CD4-positive, CD25-positive, alpha-beta regulatory T cell (primary cell): ENCODE measurements at regions not wholly inside any gene's neighbourhood (a gene's known extent, or its start where the extent isn't known, plus 50 kb on each side); places are given as distances from the start of the nearest gene placed in this dataset.
"Not testable (repeated sequence)": the region's sequence is repeated elsewhere in the genome, so short reads cannot be mapped to it uniquely, and the experiment has no call there.

Source experiments
- ATAC-seq, 2 donors: fragments of 150-1000 bp; cut with Tn5 transposase; one replicate each; pipeline ENCODE4 v1.10.0; 2021; ENCODE audit warnings: low read depth in 2 of 2, moderate number of reproducible peaks in 2 of 2, moderate library complexity in 1 of 2
- DNase-seq, 3 donors: peaks; one replicate each; pipeline versions ENCODE4 v3.0.0 to v3.0.0-alpha.2; 2012 to 2022; ENCODE audit warnings: mixed read lengths in 1 of 3
- H3K27ac ChIP-seq: one replicate; pipeline ENCODE4 v1.7.0; 2013; ENCODE audit warnings: mild to moderate bottlenecking, low read length; ENCODE audit not compliant: insufficient read depth, poor library complexity, severe bottlenecking
- H3K27me3 ChIP-seq: one replicate; pipeline ENCODE4 v1.7.0; 2013; ENCODE audit warnings: low read length; ENCODE audit not compliant: control insufficient read depth, insufficient read depth
- H3K36me3 ChIP-seq: one replicate; pipeline ENCODE4 v1.7.0; 2013; ENCODE audit warnings: mild to moderate bottlenecking, low read length, moderate library complexity; ENCODE audit not compliant: control insufficient read depth, insufficient read depth
- H3K4me1 ChIP-seq: 2 replicates; pipeline ENCODE4 v1.7.0; 2013; ENCODE audit warnings: mild to moderate bottlenecking, low read length; ENCODE audit not compliant: insufficient read depth, control insufficient read depth, poor library complexity, severe bottlenecking
- H3K4me3 ChIP-seq: one replicate; pipeline ENCODE4 v1.7.0; 2013; ENCODE audit warnings: low read depth, mild to moderate bottlenecking, low read length, moderate library complexity
- H3K9me3 ChIP-seq, 2 experiments: 1 replicate in 1 of 2; 2 replicates in 1 of 2; pipeline ENCODE4 v1.7.0; 2013; ENCODE audit warnings: low read length in 2 of 2, mild to moderate bottlenecking in 1 of 2, moderate library complexity in 1 of 2; ENCODE audit not compliant: control insufficient read depth in 2 of 2
- H3K27ac Mint-ChIP-seq, 3 donors: one replicate each; pipeline ENCODE4 v1.8.0; 2020 to 2022; ENCODE audit warnings: mild to moderate bottlenecking in 3 of 3, mixed read lengths in 3 of 3, moderate library complexity in 2 of 3
- H3K27me3 Mint-ChIP-seq: one replicate; pipeline ENCODE4 v1.8.0; 2022; ENCODE audit warnings: mild to moderate bottlenecking, mixed read lengths
- H3K36me3 Mint-ChIP-seq: one replicate; pipeline ENCODE4 v1.8.0; 2020; ENCODE audit warnings: mixed read lengths
- H3K4me1 Mint-ChIP-seq, 4 donors: one replicate each; pipeline ENCODE4 v1.8.0; 2020 to 2022; ENCODE audit warnings: mixed read lengths in 4 of 4, mild to moderate bottlenecking in 1 of 4
- H3K4me3 Mint-ChIP-seq, 4 donors: one replicate each; pipeline ENCODE4 v1.8.0; 2020 to 2022; ENCODE audit warnings: mild to moderate bottlenecking in 4 of 4, mixed read lengths in 4 of 4, moderate library complexity in 3 of 4
- H3K9me3 Mint-ChIP-seq, 7 donors: one replicate each; pipeline ENCODE4 v1.8.0; 2020 to 2022; ENCODE audit warnings: mixed read lengths in 7 of 7, mild to moderate bottlenecking in 3 of 7, moderate library complexity in 2 of 7

- H3K9me3 Mint-ChIP-seq = peaks cover 0 to 16% (median 5%) of the 10 kb centered on the region in 7 donors
Measured at GRCh38 chr13:81226830-81227229, 885.9 kb upstream of the SPRY2 start.

GRCh38 chr13:81224209-81224833 lies 883.4 kb upstream of the SPRY2 start:
- peaks cover 2 to 17% (median 5%) of the 10 kb centered on the region in 7 donors for H3K9me3 Mint-ChIP-seq
- no peaks in the 10 kb centered on the region for H3K27me3 ChIP-seq
- H3K9me3 ChIP-seq = no peaks in the 10 kb centered on the region
- H3K27ac ChIP-seq = no peak overlapping the region
- H3K36me3 ChIP-seq = no peaks in the 10 kb centered on the region
- H3K27ac Mint-ChIP-seq = no peak overlapping the region
- no peak for DNase-seq
- H3K4me3 ChIP-seq = no peak overlapping the region
- ATAC-seq = no peak
- H3K36me3 Mint-ChIP-seq = no peaks in the 10 kb centered on the region
- H3K4me1 Mint-ChIP-seq = no peaks in the 10 kb centered on the region
- no peaks in the 10 kb centered on the region for H3K27me3 Mint-ChIP-seq
- no peaks in the 10 kb centered on the region for H3K4me1 ChIP-seq
- H3K4me3 Mint-ChIP-seq = no peak overlapping the region

More at GRCh38 chr13:81226830-81227229, 885.9 kb upstream of the SPRY2 start:
- not testable (repeated sequence) for H3K9me3 ChIP-seq, H3K4me1 Mint-ChIP-seq, H3K4me3 ChIP-seq, H3K27me3 ChIP-seq, H3K27ac ChIP-seq, H3K36me3 Mint-ChIP-seq, H3K27me3 Mint-ChIP-seq, ATAC-seq, H3K4me1 ChIP-seq, H3K36me3 ChIP-seq, H3K27ac Mint-ChIP-seq, H3K4me3 Mint-ChIP-seq, DNase-seq

- H3K4me3 ChIP-seq = no peak overlapping the region
- no peaks in the 10 kb centered on the region for H3K27me3 Mint-ChIP-seq
- H3K27me3 ChIP-seq = no peaks in the 10 kb centered on the region
- no peaks in the 10 kb centered on the region for H3K9me3 ChIP-seq
- H3K36me3 ChIP-seq = no peaks in the 10 kb centered on the region
- peaks cover 2 to 17% (median 5%) of the 10 kb centered on the region in 7 donors for H3K9me3 Mint-ChIP-seq
- no peak overlapping the region for H3K27ac ChIP-seq
- no peak for ATAC-seq
- no peaks in the 10 kb centered on the region for H3K4me1 ChIP-seq
- no peak for DNase-seq
- no peaks in the 10 kb centered on the region for H3K36me3 Mint-ChIP-seq
- H3K4me3 Mint-ChIP-seq = no peak overlapping the region
- H3K4me1 Mint-ChIP-seq = no peaks in the 10 kb centered on the region
- no peak overlapping the region for H3K27ac Mint-ChIP-seq
Measured at GRCh38 chr13:81223778-81224177, 882.9 kb upstream of the SPRY2 start.

GRCh38 chr13:81211713-81212112 lies 870.8 kb upstream of the SPRY2 start:
- Histone ChIP-seq H3K36me3 (no peaks in the 10 kb centered on the region), H3K4me3 (no peak overlapping the region), H3K4me1 (no peaks in the 10 kb centered on the region), H3K9me3 (peaks cover 0 to 4% of the 10 kb centered on the region in 2 experiments), H3K27me3 (no peaks in the 10 kb centered on the region), H3K27ac (no peak overlapping the region)
- Mint-ChIP-seq H3K9me3 (peaks cover 0 to 18% (median 6%) of the 10 kb centered on the region in 7 donors), H3K4me3 (no peak overlapping the region), H3K36me3 (no peaks in the 10 kb centered on the region), H3K27ac (no peak overlapping the region), H3K27me3 (no peaks in the 10 kb centered on the region), H3K4me1 (no peaks in the 10 kb centered on the region)
- DNase-seq (no peak), ATAC-seq (no peak)

GRCh38 chr13:81207636-81208035 lies 866.7 kb upstream of the SPRY2 start:
- H3K4me1 ChIP-seq = no peaks in the 10 kb centered on the region
- no peaks in the 10 kb centered on the region for H3K36me3 ChIP-seq
- Mint-ChIP-seq H3K4me3 (no peak overlapping the region), H3K36me3 (no peaks in the 10 kb centered on the region), H3K27ac (no peak overlapping the region), H3K9me3 (peaks cover 0 to 14% (median 10%) of the 10 kb centered on the region in 7 donors), H3K27me3 (no peaks in the 10 kb centered on the region), H3K4me1 (no peaks in the 10 kb centered on the region)
- peaks cover 0 to 4% of the 10 kb centered on the region in 2 experiments for H3K9me3 ChIP-seq
- no peaks in the 10 kb centered on the region for H3K27me3 ChIP-seq
- no peak overlapping the region for H3K4me3 ChIP-seq
- ATAC-seq (no peak), DNase-seq (no peak)
- H3K27ac ChIP-seq = no peak overlapping the region

GRCh38 chr13:81207231-81207630 lies 866.3 kb upstream of the SPRY2 start:
- Mint-ChIP-seq H3K27me3 (no peaks in the 10 kb centered on the region), H3K36me3 (no peaks in the 10 kb centered on the region), H3K9me3 (peaks cover 0 to 14% (median 10%) of the 10 kb centered on the region in 7 donors), H3K4me3 (no peak overlapping the region), H3K4me1 (no peaks in the 10 kb centered on the region), H3K27ac (no peak overlapping the region)
- Histone ChIP-seq H3K9me3 (peaks cover 0 to 4% of the 10 kb centered on the region in 2 experiments), H3K4me1 (no peaks in the 10 kb centered on the region), H3K36me3 (no peaks in the 10 kb centered on the region), H3K27ac (no peak overlapping the region), H3K27me3 (no peaks in the 10 kb centered on the region), H3K4me3 (no peak overlapping the region)
- DNase-seq (no peak), ATAC-seq (no peak)

- peaks cover under 1 to 24% (median 4%) of the 10 kb centered on the region in 7 donors for H3K9me3 Mint-ChIP-seq
- no peak overlapping the region for H3K27ac Mint-ChIP-seq
- Histone ChIP-seq H3K27me3 (no peaks in the 10 kb centered on the region), H3K9me3 (peaks cover 1 to 2% of the 10 kb centered on the region in 2 experiments), H3K4me3 (no peak overlapping the region), H3K4me1 (no peaks in the 10 kb centered on the region), H3K27ac (no peak overlapping the region), H3K36me3 (no peaks in the 10 kb centered on the region)
- DNase-seq (no peak), ATAC-seq (no peak)
- H3K36me3 Mint-ChIP-seq = no peaks in the 10 kb centered on the region
- no peaks in the 10 kb centered on the region for H3K4me1 Mint-ChIP-seq
- no peaks in the 10 kb centered on the region for H3K27me3 Mint-ChIP-seq
- H3K4me3 Mint-ChIP-seq = no peak overlapping the region
Measured at GRCh38 chr13:81203783-81204182, 862.9 kb upstream of the SPRY2 start.

- no peaks in the 10 kb centered on the region for H3K27me3 ChIP-seq
Measured at GRCh38 chr13:81199956-81200355, 859.0 kb upstream of the SPRY2 start.

More at GRCh38 chr13:81199956-81200355, 859.0 kb upstream of the SPRY2 start:
- Histone ChIP-seq H3K27ac (no peak overlapping the region), H3K9me3 (peaks cover 3 to 6% of the 10 kb centered on the region in 2 experiments), H3K4me3 (no peak overlapping the region), H3K4me1 (no peaks in the 10 kb centered on the region), H3K36me3 (no peaks in the 10 kb centered on the region)
- peaks cover 1 to 38% (median 4%) of the 10 kb centered on the region in 7 donors for H3K9me3 Mint-ChIP-seq
- no peaks in the 10 kb centered on the region for H3K27me3 Mint-ChIP-seq
- DNase-seq (no peak), ATAC-seq (no peak)
- no peak overlapping the region for H3K4me3 Mint-ChIP-seq
- no peaks in the 10 kb centered on the region for H3K36me3 Mint-ChIP-seq
- H3K27ac Mint-ChIP-seq = peak overlapping the region in 1 of 3 donors; percentile 34
- H3K4me1 Mint-ChIP-seq = no peaks in the 10 kb centered on the region
